Ovary (tissue), 3 donors: ENCODE measurements at regions not wholly inside any gene's neighbourhood (a gene's known extent, or its start where the extent isn't known, plus 50 kb on each side); places are given as distances from the start of the nearest gene placed in this dataset.

Experiments
- CTCF ChIP-seq, 3 donors: fragments of 450-650 bp in 2 of 3; fragments of 200-600 bp in 1 of 3; IDR thresholded peaks; one replicate each; pipeline versions ENCODE4 v1.5.1 to v1.8.0; 2016 to 2022; ENCODE audit warnings: antibody characterized with exemption in 3 of 3, mild to moderate bottlenecking in 1 of 3
- EP300 ChIP-seq: sonication (generic); formaldehyde crosslinking; IDR thresholded peaks from one replicate; pipeline ENCODE4 v1.6.1; 2017; ENCODE audit warnings: antibody characterized with exemption
- POLR2A ChIP-seq: fragments of 450-650 bp; IDR thresholded peaks from one replicate; pipeline ENCODE4 v1.6.1; 2017; ENCODE audit warnings: antibody characterized with exemption, mild to moderate bottlenecking, moderate library complexity
- donor health status: DM: no; HTN: no; CAD: no.

DNA sequence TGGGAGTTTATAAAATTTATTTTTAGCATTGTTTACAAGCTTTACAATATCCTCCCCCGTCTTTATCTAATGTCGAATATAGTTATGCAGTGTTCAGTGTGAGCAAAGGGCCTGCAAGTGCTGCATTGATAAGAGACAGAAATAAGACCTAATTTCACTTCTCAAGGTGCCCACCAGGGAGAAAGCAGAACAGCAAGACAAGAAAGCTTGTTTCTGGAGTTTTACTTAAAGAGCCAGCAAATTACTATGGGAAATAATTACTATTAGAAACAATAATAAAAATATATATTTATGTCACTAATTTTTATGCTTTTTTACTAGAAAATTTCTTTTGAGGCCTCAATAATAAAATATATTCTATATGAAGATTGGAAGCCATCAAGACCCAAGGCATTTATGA lies 2677.7 kb downstream of the ARAP2 start:
- TF ChIP-seq CTCF (IDR thresholded peaks at IDR 0.05) (no peak), POLR2A (no peak), EP300 (no peak)
